A673 (cell line): ENCODE measurements at regions not wholly inside any gene's neighbourhood (a gene's known extent, or its start where the extent isn't known, plus 50 kb on each side); places are given as distances from the start of the nearest gene placed in this dataset.

Experiments
- BruUV-seq: library from RNA; stranded (reverse); fragments of 400-500 nt; replicated peaks from 2 replicates; lab custom pipeline; 2021; lab: Mats Ljungman, UMichigan
- CTCF ChIA-PET: fragments of 300-600 bp; sonication (Branson Sonifier 250); formaldehyde crosslinking; loops from one replicate; lab custom pipeline; 2022; ENCODE audit warnings: antibody characterized with exemption; lab: Charles Lee
- POLR2A ChIA-PET: fragments of 300-600 bp; sonication (Branson Sonifier 250); formaldehyde crosslinking; loops from one replicate; lab custom pipeline; 2022; ENCODE audit warnings: antibody characterized with exemption; ENCODE audit not compliant: low non-redundant PET; lab: Charles Lee
- DNase-seq: peaks from one replicate; pipeline ENCODE4 v3.0.0-alpha.2; 2015; ENCODE audit warnings: low spot score
- H3K27ac ChIP-seq: fragments of 200-600 bp; sonication (generic); 2 replicates; pipeline ENCODE4 v1.5.1; 2016; ENCODE audit warnings: mixed run types, low read depth, mild to moderate bottlenecking, mixed read lengths, antibody characterized with exemption, low read length; ENCODE audit not compliant: poor library complexity, severe bottlenecking
- H3K27me3 ChIP-seq: fragments of 200-600 bp; sonication (generic); replicated peaks from 2 replicates; pipeline ENCODE4 v1.6.1; 2017; ENCODE audit warnings: mixed run types, low read depth, mild to moderate bottlenecking, mixed read lengths, antibody characterized with exemption, low read length; ENCODE audit not compliant: insufficient read depth, poor library complexity
- H3K36me3 ChIP-seq: fragments of 200-600 bp; sonication (generic); 2 replicates; pipeline ENCODE4 v1.6.1; 2016; ENCODE audit warnings: mixed run types, mild to moderate bottlenecking, mixed read lengths, antibody characterized with exemption, low read length; ENCODE audit not compliant: insufficient read depth, poor library complexity, severe bottlenecking
- H3K4me1 ChIP-seq: fragments of 200-600 bp; sonication (generic); 2 replicates; pipeline ENCODE4 v1.6.1; 2017; ENCODE audit warnings: mixed run types, mild to moderate bottlenecking, mixed read lengths, antibody characterized with exemption, low read length; ENCODE audit not compliant: insufficient read depth, poor library complexity, severe bottlenecking
- H3K4me3 ChIP-seq: fragments of 200-600 bp; sonication (generic); 2 replicates; pipeline ENCODE4 v1.5.1; 2016; ENCODE audit warnings: low read depth, mixed run types, mild to moderate bottlenecking, mixed read lengths, low read length; ENCODE audit not compliant: poor library complexity, severe bottlenecking
- H3K9me3 ChIP-seq: fragments of 200-600 bp; sonication (generic); 2 replicates; pipeline ENCODE4 v1.6.1; 2016; ENCODE audit warnings: mixed run types, low read depth, mild to moderate bottlenecking, mixed read lengths, antibody characterized with exemption, low read length; ENCODE audit not compliant: poor library complexity, severe bottlenecking
- CTCF ChIP-seq: fragments of 300-800, 200-600 bp; sonication (generic); conservative IDR thresholded peaks from 2 replicates; pipeline ENCODE4 v1.5.1; 2017; ENCODE audit warnings: low read depth, mild to moderate bottlenecking, antibody characterized with exemption, low read length, moderate library complexity, mixed read lengths
- EZH2 ChIP-seq: fragments of 200-600 bp; sonication (generic); IDR thresholded peaks from 2 replicates; pipeline ENCODE4 v1.6.1; 2017; ENCODE audit warnings: borderline replicate concordance, low read depth, mild to moderate bottlenecking, mixed read lengths, antibody characterized with exemption, low read length; ENCODE audit not compliant: poor library complexity, severe bottlenecking
- intact Hi-C: fragments of 100-400 bp; cut with micrococcal nuclease; formaldehyde crosslinking; loops from one replicate; pipeline ENCODE4 v1.10.0; 2022; ENCODE audit not compliant: unreplicated experiment

GRCh38 chr2:79432731-79433146, 80.1 kb upstream of the CTNNA2 start:
- no peaks in the 10 kb centered on the region for H3K36me3 ChIP-seq
- no peaks in the 10 kb centered on the region for H3K9me3 ChIP-seq
- H3K4me1 ChIP-seq, result no peaks in the 10 kb centered on the region
- H3K27me3 ChIP-seq, result peaks cover 1% of the 10 kb centered on the region
- no peak overlapping the region for H3K27ac ChIP-seq
- no peak overlapping the region for H3K4me3 ChIP-seq
- intact Hi-C loops, result no loop called here
- CTCF ChIA-PET, result no interaction called here
- no peak for DNase-seq
- POLR2A ChIA-PET, result interaction anchor here (0.6 kb wide), 1 partner anchor 1746 kb away, joined by 3 read pairs; no protein-coding TSS in a partner anchor
- TF ChIP-seq EZH2 (no peak), CTCF (no peak)
- BruUV-seq, result no TSS peak

GRCh38 chr2:79428745-79429144, 84.1 kb upstream of the CTNNA2 start:
- DNase-seq, result no peak
- Histone ChIP-seq H3K27ac (no peak overlapping the region), H3K36me3 (no peaks in the 10 kb centered on the region), H3K4me1 (no peaks in the 10 kb centered on the region), H3K9me3 (no peaks in the 10 kb centered on the region), H3K27me3 (no peaks in the 10 kb centered on the region), H3K4me3 (no peak overlapping the region)
- no TSS peak for BruUV-seq
- POLR2A ChIA-PET, result no interaction called here
- intact Hi-C loops, result no loop called here
- CTCF ChIA-PET, result no interaction called here
- TF ChIP-seq CTCF (no peak), EZH2 (no peak)

GRCh38 chr2:79414690-79415089, 98.2 kb upstream of the CTNNA2 start:
- intact Hi-C loops, result no loop called here
- Histone ChIP-seq H3K9me3 (no peaks in the 10 kb centered on the region), H3K4me3 (no peak overlapping the region), H3K27ac (no peak overlapping the region), H3K36me3 (no peaks in the 10 kb centered on the region), H3K27me3 (no peaks in the 10 kb centered on the region), H3K4me1 (no peaks in the 10 kb centered on the region)
- POLR2A ChIA-PET, result no interaction called here
- CTCF ChIA-PET, result no interaction called here
- TF ChIP-seq EZH2 (no peak), CTCF (no peak)
- no TSS peak for BruUV-seq
- no peak for DNase-seq
